ENCODE measurements at regions not wholly inside any gene's neighbourhood (a gene's known extent, or its start where the extent isn't known, plus 50 kb on each side); places are given as distances from the start of the nearest gene placed in this dataset.
A peak's percentile ranks its signal among the peaks of the same experiment; 100 is the strongest.

- Histone ChIP-seq H3K4me1 (ENCODE audit: insufficient read depth, low read length, poor library complexity, severe bottlenecking) (peaks cover 25% of the 10 kb centered on the region), H3K27ac (ENCODE audit: low read depth, low read length, poor library complexity, severe bottlenecking) (no peak overlapping the region), H3K36me3 (ENCODE audit: insufficient read depth, low read length, poor library complexity, severe bottlenecking) (no peaks in the 10 kb centered on the region), H3K27me3 (replicated peaks; ENCODE audit: insufficient read depth, low read depth, low read length, poor library complexity) (no peaks in the 10 kb centered on the region), H3K4me3 (ENCODE audit: low read depth, low read length, poor library complexity, severe bottlenecking) (no peak overlapping the region), H3K9me3 (ENCODE audit: low read depth, low read length, poor library complexity, severe bottlenecking) (no peaks in the 10 kb centered on the region)
- intact Hi-C loops (cut with micrococcal nuclease; ENCODE audit: unreplicated experiment), result loop anchor here (10.0 kb wide), 3 partner anchors 1569 to 1869 kb away; no protein-coding TSS in a partner anchor
- POLR2A ChIA-PET (ENCODE audit: low non-redundant PET), result no interaction called here
- TF ChIP-seq EZH2 (IDR thresholded peaks at IDR 0.05; ENCODE audit: borderline replicate concordance, low read depth, low read length, poor library complexity, severe bottlenecking), result no peak
- no peak for TF ChIP-seq CTCF (conservative IDR thresholded peaks at IDR 0.05; ENCODE audit: low read depth, low read length)
- no TSS peak for BruUV-seq (replicated peaks)
- DNase-seq (ENCODE audit: low spot score), result no peak
- CTCF ChIA-PET, result no interaction called here
These were observed 713.5 kb downstream of the FSCB start for GRCh38 chr14:43793579-43793978.

- no peak for DNase-seq (ENCODE audit: low spot score)
- Histone ChIP-seq H3K27me3 (replicated peaks; ENCODE audit: insufficient read depth, low read depth, low read length, poor library complexity) (no peaks in the 10 kb centered on the region), H3K4me1 (ENCODE audit: insufficient read depth, low read length, poor library complexity, severe bottlenecking) (peaks cover 25% of the 10 kb centered on the region), H3K27ac (ENCODE audit: low read depth, low read length, poor library complexity, severe bottlenecking) (no peak overlapping the region), H3K4me3 (ENCODE audit: low read depth, low read length, poor library complexity, severe bottlenecking) (no peak overlapping the region), H3K9me3 (ENCODE audit: low read depth, low read length, poor library complexity, severe bottlenecking) (no peaks in the 10 kb centered on the region), H3K36me3 (ENCODE audit: insufficient read depth, low read length, poor library complexity, severe bottlenecking) (no peaks in the 10 kb centered on the region)
- ChIA-PET CTCF (no interaction called here), POLR2A (ENCODE audit: low non-redundant PET) (no interaction called here)
- TF ChIP-seq EZH2 (IDR thresholded peaks at IDR 0.05; ENCODE audit: borderline replicate concordance, low read depth, low read length, poor library complexity, severe bottlenecking) (no peak), CTCF (conservative IDR thresholded peaks at IDR 0.05; ENCODE audit: low read depth, low read length) (no peak)
- intact Hi-C loops (cut with micrococcal nuclease; ENCODE audit: unreplicated experiment), result loop anchor here (10.0 kb wide), 3 partner anchors 1568 to 1868 kb away; no protein-coding TSS in a partner anchor
- BruUV-seq (replicated peaks), result no TSS peak
These were observed 714.1 kb downstream of the FSCB start for GRCh38 chr14:43792980-43793379.

- CTCF ChIA-PET, result no interaction called here
- Histone ChIP-seq H3K4me1 (ENCODE audit: insufficient read depth, low read length, poor library complexity, severe bottlenecking) (peaks cover 33% of the 10 kb centered on the region), H3K4me3 (ENCODE audit: low read depth, low read length, poor library complexity, severe bottlenecking) (no peak overlapping the region), H3K36me3 (ENCODE audit: insufficient read depth, low read length, poor library complexity, severe bottlenecking) (no peaks in the 10 kb centered on the region), H3K27me3 (replicated peaks; ENCODE audit: insufficient read depth, low read depth, low read length, poor library complexity) (no peaks in the 10 kb centered on the region), H3K27ac (ENCODE audit: low read depth, low read length, poor library complexity, severe bottlenecking) (peak overlapping the region; percentile 37), H3K9me3 (ENCODE audit: low read depth, low read length, poor library complexity, severe bottlenecking) (no peaks in the 10 kb centered on the region)
- peak; percentile 28 for DNase-seq (ENCODE audit: low spot score)
- BruUV-seq (replicated peaks), result no TSS peak
- intact Hi-C loops (cut with micrococcal nuclease; ENCODE audit: unreplicated experiment), result loop anchor here (10.0 kb wide), 3 partner anchors 1566 to 1866 kb away; no protein-coding TSS in a partner anchor
- POLR2A ChIA-PET (ENCODE audit: low non-redundant PET), result no interaction called here
- no peak for TF ChIP-seq CTCF (conservative IDR thresholded peaks at IDR 0.05; ENCODE audit: low read depth, low read length)
- no peak for TF ChIP-seq EZH2 (IDR thresholded peaks at IDR 0.05; ENCODE audit: borderline replicate concordance, low read depth, low read length, poor library complexity, severe bottlenecking)
These were observed 716.4 kb downstream of the FSCB start for GRCh38 chr14:43790681-43791080.
